Liver (tissue), 8 donors: ENCODE measurements at regions not wholly inside any gene's neighbourhood (a gene's known extent, or its start where the extent isn't known, plus 50 kb on each side); places are given as distances from the start of the nearest gene placed in this dataset.

Source experiments
- DNase-seq: peaks from one replicate; pipeline ENCODE4 v3.0.0-alpha.2; 2017; ENCODE audit warnings: low spot score
- H3K27ac ChIP-seq, 2 donors: one replicate each; pipeline ENCODE4 v1.7.0; 2013; ENCODE audit warnings: inconsistent platforms in 2 of 2, low read length in 2 of 2, control low read depth in 1 of 2, low read depth in 1 of 2, mild to moderate bottlenecking in 1 of 2
- H3K27me3 ChIP-seq, 4 donors: one replicate each; pipeline versions ENCODE4 v1.6.1 to v1.7.0; 2013; ENCODE audit warnings: low read length in 3 of 4, inconsistent platforms in 1 of 4, mild to moderate bottlenecking in 1 of 4, moderate library complexity in 1 of 4; ENCODE audit not compliant: control insufficient read depth in 4 of 4, insufficient read depth in 4 of 4
- H3K36me3 ChIP-seq, 4 donors: one replicate each; pipeline versions ENCODE4 v1.6.1 to v1.7.0; 2013; ENCODE audit warnings: low read length in 3 of 4, mild to moderate bottlenecking in 3 of 4, low read depth in 1 of 4, moderate library complexity in 1 of 4; ENCODE audit not compliant: control insufficient read depth in 4 of 4, insufficient read depth in 3 of 4
- H3K4me1 ChIP-seq, 4 donors: one replicate each; pipeline versions ENCODE4 v1.6.1 to v1.7.0; 2013; ENCODE audit warnings: low read length in 3 of 4, mild to moderate bottlenecking in 3 of 4, moderate library complexity in 1 of 4; ENCODE audit not compliant: control insufficient read depth in 4 of 4, insufficient read depth in 4 of 4
- H3K4me3 ChIP-seq, 3 donors: one replicate each; pipeline versions ENCODE4 v1.6.1 to v1.7.0; 2013; ENCODE audit warnings: low read length in 3 of 3, control low read depth in 1 of 3, low read depth in 1 of 3, mild to moderate bottlenecking in 1 of 3
- H3K9ac ChIP-seq, 2 donors: one replicate each; pipeline ENCODE4 v1.7.0; 2013; ENCODE audit warnings: low read length in 2 of 2, mild to moderate bottlenecking in 2 of 2, moderate library complexity in 2 of 2, control low read depth in 1 of 2, low read depth in 1 of 2
- H3K9me3 ChIP-seq, 4 donors: one replicate each; pipeline versions ENCODE4 v1.6.1 to v1.7.0; 2013; ENCODE audit warnings: low read length in 3 of 4; ENCODE audit not compliant: control insufficient read depth in 4 of 4
- ATF3 ChIP-seq: IDR thresholded peaks from 2 replicates; pipeline ENCODE4 v1.6.1; 2016; ENCODE audit warnings: antibody characterized with exemption
- CTCF ChIP-seq: fragments of 150-350 bp; IDR thresholded peaks from 2 replicates; pipeline ENCODE4 v1.5.1; 2017; ENCODE audit warnings: improper control_type of control experiment, low read depth, low read length; ENCODE audit not compliant: missing input control
- EGR1 ChIP-seq, 2 donors: IDR thresholded peaks; 2 replicates each; pipeline ENCODE4 v1.6.1; 2016 to 2018; ENCODE audit warnings: antibody characterized with exemption in 2 of 2, low read depth in 2 of 2
- FOXA1 ChIP-seq: IDR thresholded peaks from 2 replicates; pipeline ENCODE4 v1.6.1; 2016; ENCODE audit warnings: antibody characterized with exemption
- FOXA2 ChIP-seq: IDR thresholded peaks from 2 replicates; pipeline ENCODE4 v1.6.1; 2016; ENCODE audit warnings: antibody characterized with exemption
- GABPA ChIP-seq, 2 donors: IDR thresholded peaks in 1 of 2; conservative IDR thresholded peaks in 1 of 2; 2 replicates each; pipeline ENCODE4 v1.6.1; 2016; ENCODE audit warnings: antibody characterized with exemption in 2 of 2, mild to moderate bottlenecking in 1 of 2, moderate library complexity in 1 of 2
- HNF4A ChIP-seq, 2 donors: conservative IDR thresholded peaks; 2 replicates each; pipeline ENCODE4 v1.6.1; 2016; ENCODE audit warnings: antibody characterized with exemption in 2 of 2, mild to moderate bottlenecking in 2 of 2
- HNF4G ChIP-seq: IDR thresholded peaks from 2 replicates; pipeline ENCODE4 v1.6.1; 2016; ENCODE audit warnings: antibody characterized with exemption
- MAX ChIP-seq: IDR thresholded peaks from 2 replicates; pipeline ENCODE4 v1.6.1; 2016; ENCODE audit warnings: antibody characterized with exemption
- NR2F2 ChIP-seq: IDR thresholded peaks from 2 replicates; pipeline ENCODE4 v1.6.1; 2016; ENCODE audit warnings: antibody characterized with exemption
- RAD21 ChIP-seq, 2 donors: IDR thresholded peaks; 2 replicates each; pipeline ENCODE4 v1.6.1; 2016; ENCODE audit warnings: antibody characterized with exemption in 2 of 2, mild to moderate bottlenecking in 2 of 2
- RXRA ChIP-seq, 2 donors: IDR thresholded peaks; 2 replicates each; pipeline ENCODE4 v1.6.1; 2017 to 2018; ENCODE audit warnings: antibody characterized with exemption in 2 of 2, mild to moderate bottlenecking in 1 of 2
- SP1 ChIP-seq: IDR thresholded peaks from 2 replicates; pipeline ENCODE4 v1.6.1; 2018; ENCODE audit warnings: antibody characterized with exemption, mild to moderate bottlenecking
- ZBTB33 ChIP-seq: IDR thresholded peaks from 2 replicates; pipeline ENCODE4 v1.6.1; 2016; ENCODE audit warnings: antibody characterized with exemption
- WGBS: extraction: QIAGEN DNeasy Blood & Tissue Kit; methylation state at CpG from one replicate; pipeline ENCODE4 v1.1.7; 2013; 5-methylcytosine and 5-hydroxymethylcytosine counted together
- TF ChIP-seq, protein P1 (sequence below): IDR thresholded peaks from 2 replicates; pipeline ENCODE4 v1.6.1; 2016; ENCODE audit warnings: antibody characterized with exemption, mild to moderate bottlenecking
- donor health status: healthy.
- donor health status: healthy.
- donor health status: healthy.
- donor health status: healthy.
- donor health status: healthy.

- peaks cover 1 to 21% (median 11%) of the 10 kb centered on the region in 4 donors for H3K4me1 ChIP-seq
- H3K27ac ChIP-seq, result no peak overlapping the region
- no peak overlapping the region for H3K4me3 ChIP-seq
- TF ChIP-seq CTCF, result no peak
- TF ChIP-seq SP1, result no peak
- no peak for TF ChIP-seq MAX
- no peak for TF ChIP-seq FOXA2
- TF ChIP-seq ATF3, result no peak
- TF ChIP-seq HNF4G, result no peak
- TF ChIP-seq NR2F2, result no peak
- TF ChIP-seq HNF4A (conservative IDR thresholded peaks at IDR 0.05), result no peak
- no peak for TF ChIP-seq ZBTB33
- H3K9ac ChIP-seq, result no peak overlapping the region
- no peaks in the 10 kb centered on the region for H3K36me3 ChIP-seq
- no peak for DNase-seq
- no peaks in the 10 kb centered on the region for H3K27me3 ChIP-seq
- no peaks in the 10 kb centered on the region for H3K9me3 ChIP-seq
- WGBS, result 84% methylated on average over 14 of the region's 14 CpGs
Measured at GRCh38 chr7:66518151-66518691, 110.5 kb upstream of the KCTD7 start.

DNA sequence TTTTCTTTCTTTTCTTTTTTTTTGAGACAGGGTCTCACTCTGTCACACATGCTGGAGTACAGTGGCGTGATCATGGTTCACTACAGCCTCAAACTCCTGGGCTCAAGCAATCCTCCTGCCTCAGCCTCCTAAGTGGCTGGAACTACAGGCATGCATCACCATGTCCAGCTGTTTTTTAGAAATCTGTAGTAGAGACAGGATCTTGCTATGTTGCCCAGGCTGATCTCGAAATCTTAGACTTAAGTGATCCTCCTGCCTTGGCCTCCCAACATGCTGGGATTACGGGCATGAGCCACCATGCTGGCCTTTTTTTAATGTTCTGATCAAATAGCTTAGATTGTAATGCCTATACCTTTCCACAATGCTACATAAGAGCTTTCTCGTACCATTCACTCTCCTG, 107.0 kb upstream of the KCTD7 start:
- Histone ChIP-seq H3K9ac (no peak overlapping the region), H3K9me3 (no peaks in the 10 kb centered on the region), H3K4me1 (peaks cover 1 to 18% (median 9%) of the 10 kb centered on the region in 4 donors), H3K4me3 (no peak overlapping the region), H3K27ac (no peak overlapping the region), H3K27me3 (no peaks in the 10 kb centered on the region), H3K36me3 (no peaks in the 10 kb centered on the region)
- TF ChIP-seq RXRA (IDR thresholded peaks at IDR 0.05), result no peak
- no peak for TF ChIP-seq ZBTB33
- no peak for TF ChIP-seq MAX
- TF ChIP-seq ATF3, result no peak
- no peak for TF ChIP-seq RAD21 (IDR thresholded peaks at IDR 0.05)
- TF ChIP-seq, protein P1, sequence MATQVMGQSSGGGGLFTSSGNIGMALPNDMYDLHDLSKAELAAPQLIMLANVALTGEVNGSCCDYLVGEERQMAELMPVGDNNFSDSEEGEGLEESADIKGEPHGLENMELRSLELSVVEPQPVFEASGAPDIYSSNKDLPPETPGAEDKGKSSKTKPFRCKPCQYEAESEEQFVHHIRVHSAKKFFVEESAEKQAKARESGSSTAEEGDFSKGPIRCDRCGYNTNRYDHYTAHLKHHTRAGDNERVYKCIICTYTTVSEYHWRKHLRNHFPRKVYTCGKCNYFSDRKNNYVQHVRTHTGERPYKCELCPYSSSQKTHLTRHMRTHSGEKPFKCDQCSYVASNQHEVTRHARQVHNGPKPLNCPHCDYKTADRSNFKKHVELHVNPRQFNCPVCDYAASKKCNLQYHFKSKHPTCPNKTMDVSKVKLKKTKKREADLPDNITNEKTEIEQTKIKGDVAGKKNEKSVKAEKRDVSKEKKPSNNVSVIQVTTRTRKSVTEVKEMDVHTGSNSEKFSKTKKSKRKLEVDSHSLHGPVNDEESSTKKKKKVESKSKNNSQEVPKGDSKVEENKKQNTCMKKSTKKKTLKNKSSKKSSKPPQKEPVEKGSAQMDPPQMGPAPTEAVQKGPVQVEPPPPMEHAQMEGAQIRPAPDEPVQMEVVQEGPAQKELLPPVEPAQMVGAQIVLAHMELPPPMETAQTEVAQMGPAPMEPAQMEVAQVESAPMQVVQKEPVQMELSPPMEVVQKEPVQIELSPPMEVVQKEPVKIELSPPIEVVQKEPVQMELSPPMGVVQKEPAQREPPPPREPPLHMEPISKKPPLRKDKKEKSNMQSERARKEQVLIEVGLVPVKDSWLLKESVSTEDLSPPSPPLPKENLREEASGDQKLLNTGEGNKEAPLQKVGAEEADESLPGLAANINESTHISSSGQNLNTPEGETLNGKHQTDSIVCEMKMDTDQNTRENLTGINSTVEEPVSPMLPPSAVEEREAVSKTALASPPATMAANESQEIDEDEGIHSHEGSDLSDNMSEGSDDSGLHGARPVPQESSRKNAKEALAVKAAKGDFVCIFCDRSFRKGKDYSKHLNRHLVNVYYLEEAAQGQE, result no peak
- TF ChIP-seq EGR1 (IDR thresholded peaks at IDR 0.05; ENCODE audit: low read depth in 2 of 2), result no peak
- no peak for TF ChIP-seq HNF4G
- TF ChIP-seq NR2F2, result no peak
- TF ChIP-seq SP1, result no peak
- TF ChIP-seq GABPA (IDR thresholded peaks at IDR 0.05 in 1 of 2, conservative IDR thresholded peaks at IDR 0.05 in 1 of 2), result no peak
- TF ChIP-seq FOXA1, result no peak
- no peak for TF ChIP-seq CTCF
- WGBS, result 91% methylated on average over 4 of the region's 4 CpGs
- DNase-seq, result no peak
